GM21723 (cell line): ENCODE measurements at regions not wholly inside any gene's neighbourhood (a gene's known extent, or its start where the extent isn't known, plus 50 kb on each side); places are given as distances from the start of the nearest gene placed in this dataset.
"Not testable (repeated sequence)": the region's sequence is repeated elsewhere in the genome, so short reads cannot be mapped to it uniquely, and the experiment has no call there.

Experiments used
- ATAC-seq: cut with Tn5 transposase; IDR thresholded peaks from one replicate; pipeline ENCODE4 v1.9.1; 2021; ENCODE audit warnings: mild to moderate bottlenecking, moderate library complexity; ENCODE audit not compliant: unreplicated experiment

DNA sequence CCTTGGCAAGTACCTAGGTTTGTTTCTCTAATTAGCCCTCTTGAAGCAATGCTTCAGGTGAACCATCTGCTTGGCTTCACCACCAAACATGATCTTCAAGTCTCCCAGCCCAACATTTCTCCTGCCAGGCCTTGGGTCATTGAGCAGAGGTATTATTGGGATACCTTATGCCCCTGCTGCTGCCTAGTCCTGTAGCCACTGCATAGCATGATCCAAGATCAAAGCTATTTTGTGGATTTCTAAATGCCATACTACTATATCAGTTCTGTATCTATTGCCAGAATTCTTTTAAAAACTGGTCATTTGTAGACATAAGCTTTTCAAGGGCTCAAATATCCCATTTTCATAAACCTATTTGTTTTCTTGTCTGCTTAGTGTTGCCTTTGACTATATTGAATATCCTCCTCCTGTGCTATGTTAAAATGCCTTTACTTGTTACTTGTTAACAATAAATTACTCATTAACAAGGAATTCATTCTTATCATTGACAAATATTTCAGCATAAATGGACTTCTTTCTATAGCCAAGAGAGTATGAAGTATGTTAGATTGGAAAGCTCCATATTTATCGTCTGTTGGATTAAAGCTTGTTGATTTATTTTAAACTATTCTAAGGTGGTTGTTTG, 204.5 kb upstream of the RBBP8 start:
- no peak for ATAC-seq

GRCh38 chr18:22731398-22731797, 201.7 kb upstream of the RBBP8 start:
- ATAC-seq, result no peak

GRCh38 chr18:22734105-22734661, 198.9 kb upstream of the RBBP8 start:
- ATAC-seq, result no peak

DNA sequence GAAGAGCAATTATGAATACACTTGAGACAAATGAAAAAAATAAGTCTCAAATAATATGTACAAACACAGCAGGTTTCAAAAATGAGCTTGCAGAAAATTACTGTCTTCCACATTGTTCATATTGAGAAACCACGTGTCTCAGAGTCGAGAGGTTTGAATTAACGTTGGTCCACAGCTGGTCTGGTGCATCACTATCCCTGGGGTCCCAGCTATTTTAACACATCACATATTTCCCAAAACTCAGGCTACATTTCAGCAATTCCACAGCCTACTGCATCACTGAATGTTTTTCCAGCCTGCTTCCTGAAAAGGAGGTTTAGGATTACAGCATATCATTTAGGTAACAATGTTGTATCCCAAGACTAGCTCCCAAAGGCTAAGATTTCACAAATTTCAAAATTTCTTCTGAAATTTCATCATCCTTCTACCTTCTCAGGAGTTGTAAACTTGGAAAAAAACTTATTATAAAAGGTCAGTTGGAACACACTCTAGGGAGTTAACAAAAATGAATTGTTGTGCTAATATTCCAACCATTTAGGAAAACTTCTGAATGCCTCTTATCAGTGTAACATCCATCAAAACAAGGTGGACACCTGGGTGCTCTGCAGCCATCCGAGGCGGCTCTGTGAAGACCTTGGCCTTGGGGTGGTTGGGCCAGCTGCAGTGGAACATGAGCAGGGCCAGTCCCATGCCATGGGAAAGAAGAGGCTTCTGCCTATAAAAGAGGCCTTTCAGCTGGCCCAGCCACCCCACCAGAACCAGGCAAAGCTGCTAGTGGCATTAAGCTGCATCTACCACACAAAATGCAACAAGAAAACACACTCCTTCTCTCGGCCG, 198.1 kb upstream of the RBBP8 start:
- ATAC-seq, result no peak

DNA sequence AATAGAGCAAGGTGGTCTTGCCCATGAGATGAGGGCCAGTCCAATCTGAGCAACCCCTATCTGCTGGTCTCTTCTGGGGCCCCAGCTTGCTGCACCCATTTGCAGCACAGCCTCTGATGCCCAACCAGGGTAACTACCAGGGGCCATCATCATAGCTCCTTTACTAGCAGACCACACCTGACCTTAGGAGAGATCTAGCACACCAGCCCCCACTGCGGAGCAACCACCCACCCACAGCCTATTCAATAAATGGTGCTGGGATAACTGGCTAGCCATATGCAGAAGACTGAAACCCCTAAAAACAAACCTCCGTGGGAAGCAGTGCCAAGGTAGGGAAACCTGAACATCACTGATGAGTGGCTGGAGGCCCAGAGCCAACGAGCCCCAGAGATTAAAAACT, 196.1 kb upstream of the RBBP8 start:
- no peak for ATAC-seq

- ATAC-seq, result no peak
These were observed 194.0 kb upstream of the RBBP8 start for GRCh38 chr18:22739061-22739642.

DNA sequence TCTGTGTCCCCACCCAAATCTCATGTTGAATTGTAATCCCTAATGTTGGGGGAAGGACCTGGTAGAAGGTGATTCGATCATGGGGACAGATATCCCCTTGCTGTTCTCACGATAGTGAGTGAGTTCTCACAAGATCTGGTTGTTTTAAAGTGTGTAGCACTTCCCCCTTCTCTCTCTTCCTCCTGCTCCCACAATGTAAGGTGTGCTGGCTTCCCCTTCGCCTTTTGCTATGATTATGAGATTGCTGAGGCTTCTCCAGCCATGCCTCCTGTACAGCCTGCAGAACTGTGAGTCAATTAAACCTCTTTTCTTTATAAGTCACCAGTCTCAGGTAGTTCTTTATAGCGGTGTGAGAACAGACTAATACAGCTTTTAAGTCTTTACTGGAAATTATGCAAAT, 193.3 kb upstream of the RBBP8 start:
- no peak for ATAC-seq

GRCh38 chr18:22741318-22741717, 191.8 kb upstream of the RBBP8 start:
- no peak for ATAC-seq

DNA sequence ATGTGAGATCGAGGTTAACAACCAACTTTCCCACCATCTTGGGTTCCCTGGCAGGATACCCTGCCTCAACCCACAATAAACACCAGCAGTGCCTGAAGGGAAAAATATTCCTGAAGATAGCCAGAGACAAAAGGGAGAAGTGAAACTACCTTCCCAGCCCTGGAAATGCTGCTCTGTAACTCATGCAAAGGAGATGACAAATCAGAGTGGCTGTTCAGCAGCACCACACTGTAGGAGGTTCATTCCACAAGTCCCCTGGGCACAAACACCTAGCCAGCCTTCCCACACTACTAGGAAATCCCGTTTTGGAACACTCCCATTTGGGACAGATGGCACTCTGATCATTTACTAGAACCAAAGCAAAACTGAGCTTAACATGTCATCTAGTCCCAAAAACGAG, 190.7 kb upstream of the RBBP8 start:
- no peak for ATAC-seq

DNA sequence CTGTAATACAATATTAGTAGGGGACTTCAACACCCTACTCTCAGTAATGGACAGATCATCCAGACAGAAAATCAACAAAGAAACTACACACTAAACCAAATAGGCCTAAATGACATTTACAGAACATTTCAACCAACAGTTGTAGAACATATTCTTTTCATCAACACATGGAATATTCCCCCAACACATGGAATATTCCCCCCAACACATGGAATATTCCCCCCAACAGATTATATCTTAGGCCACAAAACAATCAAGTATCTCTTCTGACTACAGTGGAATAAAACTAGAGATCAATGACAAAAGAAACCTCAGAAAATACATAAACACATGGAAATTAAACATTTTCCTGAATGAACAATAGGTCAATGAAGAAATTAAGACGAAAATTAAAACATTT, 187.2 kb upstream of the RBBP8 start:
- ATAC-seq, result no peak

DNA sequence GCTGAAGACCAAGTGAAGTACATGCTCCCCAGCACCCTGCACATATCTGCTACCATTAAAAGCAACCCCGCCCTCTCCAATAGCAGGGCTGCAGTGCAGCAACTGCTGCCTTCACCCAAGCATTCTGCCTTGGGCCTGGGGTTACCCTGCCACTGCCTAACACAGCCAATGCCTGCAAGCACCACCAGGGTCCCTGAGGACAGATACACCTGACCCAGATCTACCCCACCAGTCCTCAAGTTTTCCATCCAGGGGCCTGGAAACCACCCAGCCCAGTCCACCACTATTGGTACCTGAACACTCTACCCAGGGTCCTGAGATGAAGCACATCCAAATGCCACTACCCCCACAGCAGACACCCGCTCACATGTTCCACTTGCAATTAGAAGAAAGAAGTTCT, 181.1 kb upstream of the RBBP8 start:
- ATAC-seq, result no peak

GRCh38 chr18:22753130-22753831, 179.8 kb upstream of the RBBP8 start:
- ATAC-seq, result no peak

- not testable (repeated sequence) for ATAC-seq
These were observed 169.1 kb upstream of the RBBP8 start for GRCh38 chr18:22764005-22764404.

GRCh38 chr18:22765896-22766295, 167.2 kb upstream of the RBBP8 start:
- ATAC-seq, result no peak

DNA sequence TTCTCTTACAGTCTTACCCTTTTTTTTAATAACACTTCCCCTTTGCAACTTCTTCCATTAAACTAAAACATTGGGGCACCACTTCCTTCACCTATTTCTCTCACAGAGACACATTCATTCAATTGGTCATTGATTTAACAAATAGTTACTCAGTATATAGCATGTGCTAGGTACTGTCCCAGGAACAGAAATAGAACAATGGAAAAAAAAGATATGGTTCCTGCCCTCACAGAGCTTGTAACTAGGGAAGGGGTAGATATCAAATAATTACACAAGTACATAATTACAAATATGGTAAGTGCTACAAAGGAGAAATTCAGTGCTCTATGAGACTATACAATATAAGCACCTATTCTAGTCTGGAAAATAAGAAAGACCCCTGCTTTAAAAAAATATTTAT, 165.5 kb upstream of the RBBP8 start:
- no peak for ATAC-seq

DNA sequence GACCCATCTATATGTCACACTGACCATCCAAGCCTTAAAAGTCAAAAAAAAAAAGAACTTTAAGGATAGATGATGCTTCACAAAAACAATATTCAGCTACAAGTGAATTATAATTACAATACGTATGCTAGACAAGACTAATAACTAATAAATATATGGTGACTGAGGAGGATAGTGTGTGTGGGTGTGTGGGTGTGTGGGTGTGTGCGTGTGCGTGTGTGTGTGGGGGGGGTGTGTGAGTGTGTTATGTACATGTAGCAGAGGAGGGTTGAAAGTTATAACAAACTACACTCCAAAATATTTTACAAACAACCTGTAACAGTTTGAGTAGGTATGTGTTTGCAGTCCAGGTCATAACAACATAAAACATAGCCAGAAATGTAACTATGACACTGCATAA, 159.2 kb upstream of the RBBP8 start:
- no peak for ATAC-seq

DNA sequence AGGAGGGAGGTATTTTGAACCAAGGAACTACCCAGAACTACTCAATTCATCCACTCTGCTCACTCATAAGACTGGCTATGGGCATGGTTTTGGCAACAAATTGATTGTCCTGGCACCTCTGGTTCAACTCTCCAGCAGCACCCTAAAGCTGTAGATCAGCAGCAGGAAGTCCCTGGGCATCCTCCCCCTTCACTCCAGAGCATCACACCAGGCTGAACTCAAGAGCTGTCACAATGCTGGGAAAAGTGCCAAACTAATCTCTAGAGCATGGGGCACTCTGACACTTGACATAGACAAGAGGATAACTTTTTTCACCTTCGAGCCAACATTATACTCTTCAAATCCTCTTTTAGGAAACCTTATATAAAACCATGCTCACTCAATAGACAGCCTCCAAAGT, 154.1 kb upstream of the RBBP8 start:
- no peak for ATAC-seq

DNA sequence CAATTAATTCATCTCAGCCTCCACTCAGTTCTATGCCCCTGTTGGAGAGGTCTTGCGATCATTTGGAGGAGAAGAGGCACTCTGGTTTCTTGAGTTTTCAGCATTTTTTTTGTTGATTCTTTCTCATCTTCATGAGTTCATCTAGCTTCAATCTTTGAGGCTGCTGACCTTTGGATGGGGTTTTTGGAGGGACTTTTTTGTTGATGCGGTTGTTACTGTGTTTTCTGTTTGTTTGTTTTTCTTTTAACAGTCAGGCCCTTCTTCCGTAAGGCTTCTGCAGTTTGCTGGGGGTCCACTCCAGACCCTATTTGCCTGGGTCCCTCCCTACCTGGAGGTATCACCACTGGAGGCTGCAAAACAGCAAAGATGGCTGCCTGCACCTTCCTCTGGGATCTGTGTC, 149.9 kb upstream of the RBBP8 start:
- ATAC-seq, result no peak

- ATAC-seq, result no peak
These were observed 149.5 kb upstream of the RBBP8 start for GRCh38 chr18:22783662-22784076.

DNA sequence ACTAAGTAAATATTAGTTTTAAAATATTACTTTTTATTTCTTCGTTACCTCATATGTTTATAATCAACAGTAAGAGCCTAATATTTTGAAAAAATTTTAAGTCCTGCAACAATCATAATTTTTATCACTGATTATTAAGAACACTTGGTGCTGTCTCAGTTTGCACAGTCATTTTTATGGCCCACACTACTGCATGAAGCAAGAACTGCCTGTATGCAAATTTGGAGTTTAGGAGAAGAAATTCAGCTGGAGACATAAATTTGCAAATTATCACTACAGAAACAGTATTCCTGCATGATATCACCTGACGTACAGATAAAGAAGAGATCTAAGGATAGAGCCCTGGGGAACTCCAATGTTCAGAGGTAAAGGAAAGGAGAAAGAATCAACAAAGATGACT, 144.1 kb upstream of the RBBP8 start:
- no peak for ATAC-seq

GRCh38 chr18:22789600-22789999, 143.5 kb upstream of the RBBP8 start:
- no peak for ATAC-seq
